ENCODE measurements at regions not wholly inside any gene's neighbourhood (a gene's known extent, or its start where the extent isn't known, plus 50 kb on each side); places are given as distances from the start of the nearest gene placed in this dataset.

DNA sequence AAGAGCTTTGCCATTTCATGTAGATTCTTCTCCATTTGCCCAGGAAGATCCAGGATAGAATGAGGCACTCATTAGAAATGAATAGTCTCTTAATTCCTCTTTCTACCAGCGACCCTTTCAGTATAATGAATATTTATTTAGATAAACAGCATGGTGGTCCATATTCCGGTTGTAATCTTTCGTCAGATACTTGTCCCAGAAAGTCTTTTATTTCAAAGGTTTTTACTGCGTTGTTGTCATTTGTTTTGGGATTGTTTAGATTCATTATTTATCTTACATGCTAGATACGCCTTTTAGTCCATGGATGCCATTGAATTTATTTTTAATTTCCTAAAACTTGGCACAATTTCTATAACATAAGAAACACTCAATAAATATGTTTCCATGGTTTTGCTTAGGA, 139.7 kb upstream of the FLRT2 start:
- WGBS (ENCODE audit: low lambda C conversion rate, missing lambda C conversion rate) = 65% methylated on average over 5 of the region's 5 CpGs
- Histone ChIP-seq H3K27ac (no peak overlapping the region), H3K79me2 (no peaks in the 10 kb centered on the region), H3K4me3 (no peak overlapping the region), H3K9me2 (replicated peaks; ENCODE audit: insufficient read depth) (no peaks in the 10 kb centered on the region), H4K20me1 (ENCODE audit: insufficient read depth, poor library complexity, severe bottlenecking) (no peaks in the 10 kb centered on the region), H3K4me2 (no peak overlapping the region), H3K4me1 (ENCODE audit: insufficient read depth) (no peaks in the 10 kb centered on the region), H3K27me3 (no peaks in the 10 kb centered on the region), H3K36me3 (replicated peaks; ENCODE audit: insufficient read depth, low read depth) (no peaks in the 10 kb centered on the region), H2AFZ (no peak overlapping the region), H3K9me3 (ENCODE audit: low read depth) (no peaks in the 10 kb centered on the region)
- no peak for DNase-seq (ENCODE audit: low spot score)
- TF ChIP-seq EZH2 (IDR thresholded peaks at IDR 0.05; ENCODE audit: borderline replicate concordance) (no peak), EZH2phosphoT487 (IDR thresholded peaks at IDR 0.05; ENCODE audit: low read depth, severe bottlenecking, unreplicated experiment) (no peak)
- TF ChIP-seq, protein P1, sequence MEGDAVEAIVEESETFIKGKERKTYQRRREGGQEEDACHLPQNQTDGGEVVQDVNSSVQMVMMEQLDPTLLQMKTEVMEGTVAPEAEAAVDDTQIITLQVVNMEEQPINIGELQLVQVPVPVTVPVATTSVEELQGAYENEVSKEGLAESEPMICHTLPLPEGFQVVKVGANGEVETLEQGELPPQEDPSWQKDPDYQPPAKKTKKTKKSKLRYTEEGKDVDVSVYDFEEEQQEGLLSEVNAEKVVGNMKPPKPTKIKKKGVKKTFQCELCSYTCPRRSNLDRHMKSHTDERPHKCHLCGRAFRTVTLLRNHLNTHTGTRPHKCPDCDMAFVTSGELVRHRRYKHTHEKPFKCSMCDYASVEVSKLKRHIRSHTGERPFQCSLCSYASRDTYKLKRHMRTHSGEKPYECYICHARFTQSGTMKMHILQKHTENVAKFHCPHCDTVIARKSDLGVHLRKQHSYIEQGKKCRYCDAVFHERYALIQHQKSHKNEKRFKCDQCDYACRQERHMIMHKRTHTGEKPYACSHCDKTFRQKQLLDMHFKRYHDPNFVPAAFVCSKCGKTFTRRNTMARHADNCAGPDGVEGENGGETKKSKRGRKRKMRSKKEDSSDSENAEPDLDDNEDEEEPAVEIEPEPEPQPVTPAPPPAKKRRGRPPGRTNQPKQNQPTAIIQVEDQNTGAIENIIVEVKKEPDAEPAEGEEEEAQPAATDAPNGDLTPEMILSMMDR (IDR thresholded peaks at IDR 0.05; ENCODE audit: poor library complexity) = no peak

- Histone ChIP-seq H3K4me2 (no peak overlapping the region), H2AFZ (no peak overlapping the region), H3K79me2 (no peaks in the 10 kb centered on the region), H3K4me3 (no peak overlapping the region), H3K27me3 (no peaks in the 10 kb centered on the region), H3K9me3 (ENCODE audit: low read depth) (no peaks in the 10 kb centered on the region), H4K20me1 (ENCODE audit: insufficient read depth, poor library complexity, severe bottlenecking) (no peaks in the 10 kb centered on the region), H3K4me1 (ENCODE audit: insufficient read depth) (no peaks in the 10 kb centered on the region), H3K27ac (no peak overlapping the region), H3K36me3 (replicated peaks; ENCODE audit: insufficient read depth, low read depth) (no peaks in the 10 kb centered on the region), H3K9me2 (replicated peaks; ENCODE audit: insufficient read depth) (no peaks in the 10 kb centered on the region)
- no peak for DNase-seq (ENCODE audit: low spot score)
- WGBS (ENCODE audit: low lambda C conversion rate, missing lambda C conversion rate) = 87% methylated on average over 3 of the region's 3 CpGs
- TF ChIP-seq EZH2 (IDR thresholded peaks at IDR 0.05; ENCODE audit: borderline replicate concordance) (no peak), EZH2phosphoT487 (IDR thresholded peaks at IDR 0.05; ENCODE audit: low read depth, severe bottlenecking, unreplicated experiment) (no peak)
- TF ChIP-seq, protein P1 (IDR thresholded peaks at IDR 0.05; ENCODE audit: poor library complexity) = no peak
Measured at GRCh38 chr14:85391455-85391854, 138.5 kb upstream of the FLRT2 start.

DNA sequence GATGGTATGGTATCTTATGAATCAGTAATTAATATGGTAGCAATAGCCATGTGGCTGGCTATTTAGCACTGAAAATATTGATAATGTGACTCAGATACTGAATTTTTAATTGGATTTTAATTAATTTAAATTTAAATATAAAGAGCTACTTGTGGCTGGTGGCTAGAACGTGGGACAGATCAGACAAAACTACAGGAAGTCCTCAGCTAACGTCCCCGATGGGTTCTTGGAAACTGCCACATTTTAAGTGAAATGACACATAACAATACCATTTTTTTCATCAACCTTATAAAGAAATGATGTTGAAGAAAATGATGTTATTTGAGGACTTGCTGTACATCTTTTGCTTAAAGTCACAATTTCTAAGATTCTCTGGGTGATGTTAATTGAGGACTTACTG, 138.1 kb upstream of the FLRT2 start:
- Histone ChIP-seq H3K36me3 (replicated peaks; ENCODE audit: insufficient read depth, low read depth) (no peaks in the 10 kb centered on the region), H3K9me3 (ENCODE audit: low read depth) (no peaks in the 10 kb centered on the region), H3K79me2 (no peaks in the 10 kb centered on the region), H4K20me1 (ENCODE audit: insufficient read depth, poor library complexity, severe bottlenecking) (no peaks in the 10 kb centered on the region), H3K27ac (no peak overlapping the region), H3K4me2 (no peak overlapping the region), H3K4me3 (no peak overlapping the region), H3K9me2 (replicated peaks; ENCODE audit: insufficient read depth) (no peaks in the 10 kb centered on the region), H3K27me3 (no peaks in the 10 kb centered on the region), H3K4me1 (ENCODE audit: insufficient read depth) (no peaks in the 10 kb centered on the region), H2AFZ (no peak overlapping the region)
- no peak for DNase-seq (ENCODE audit: low spot score)
- WGBS (ENCODE audit: low lambda C conversion rate, missing lambda C conversion rate) = 96% methylated on average over 3 of the region's 3 CpGs
- TF ChIP-seq, protein P1 (IDR thresholded peaks at IDR 0.05; ENCODE audit: poor library complexity) = no peak
- TF ChIP-seq EZH2phosphoT487 (IDR thresholded peaks at IDR 0.05; ENCODE audit: low read depth, severe bottlenecking, unreplicated experiment) (no peak), EZH2 (IDR thresholded peaks at IDR 0.05; ENCODE audit: borderline replicate concordance) (no peak)

GRCh38 chr14:85399186-85399585, 130.8 kb upstream of the FLRT2 start:
- H4K20me1 ChIP-seq (ENCODE audit: insufficient read depth, poor library complexity, severe bottlenecking) = no peaks in the 10 kb centered on the region
- no peaks in the 10 kb centered on the region for H3K79me2 ChIP-seq
- H2AFZ ChIP-seq = no peak overlapping the region
- 76% methylated on average over 2 of the region's 2 CpGs for WGBS (ENCODE audit: low lambda C conversion rate, missing lambda C conversion rate)
- no peaks in the 10 kb centered on the region for H3K4me1 ChIP-seq (ENCODE audit: insufficient read depth)
- no peaks in the 10 kb centered on the region for H3K27me3 ChIP-seq
- no peaks in the 10 kb centered on the region for H3K9me2 ChIP-seq (replicated peaks; ENCODE audit: insufficient read depth)
- TF ChIP-seq, protein P1 (IDR thresholded peaks at IDR 0.05; ENCODE audit: poor library complexity) = no peak
- no peak for TF ChIP-seq EZH2 (IDR thresholded peaks at IDR 0.05; ENCODE audit: borderline replicate concordance)
- no peak for TF ChIP-seq EZH2phosphoT487 (IDR thresholded peaks at IDR 0.05; ENCODE audit: low read depth, severe bottlenecking, unreplicated experiment)
- no peak overlapping the region for H3K4me2 ChIP-seq
- H3K4me3 ChIP-seq = no peak overlapping the region
- no peak overlapping the region for H3K27ac ChIP-seq
- no peaks in the 10 kb centered on the region for H3K9me3 ChIP-seq (ENCODE audit: low read depth)
- DNase-seq (ENCODE audit: low spot score) = peak; percentile 13
- H3K36me3 ChIP-seq (replicated peaks; ENCODE audit: insufficient read depth, low read depth) = no peaks in the 10 kb centered on the region
